Progenitor cell of endocrine pancreas (in vitro differentiated cells): ENCODE measurements at regions not wholly inside any gene's neighbourhood (a gene's known extent, or its start where the extent isn't known, plus 50 kb on each side); places are given as distances from the start of the nearest gene placed in this dataset.

Experiments used
- DNase-seq: peaks from one replicate; pipeline ENCODE4 v3.0.0; 2021; ENCODE audit warnings: low spot score; ENCODE audit not compliant: unreplicated experiment
- H3K27ac Mint-ChIP-seq: 2 replicates; pipeline ENCODE4 v1.8.0; 2021; ENCODE audit warnings: mild to moderate bottlenecking, moderate library complexity, mixed read lengths
- H3K27me3 Mint-ChIP-seq: 2 replicates; pipeline ENCODE4 v1.8.0; 2021; ENCODE audit warnings: mixed read lengths
- H3K36me3 Mint-ChIP-seq: 2 replicates; pipeline ENCODE4 v1.8.0; 2022; ENCODE audit warnings: mixed read lengths; ENCODE audit not compliant: insufficient read depth
- H3K4me1 Mint-ChIP-seq: 2 replicates; pipeline ENCODE4 v1.8.0; 2021; ENCODE audit warnings: low read depth, mixed read lengths
- H3K4me3 Mint-ChIP-seq: 2 replicates; pipeline ENCODE4 v1.8.0; 2021; ENCODE audit warnings: low read depth, mild to moderate bottlenecking, moderate library complexity, mixed read lengths
- H3K9me3 Mint-ChIP-seq: 2 replicates; pipeline ENCODE4 v1.8.0; 2021; ENCODE audit warnings: low read depth, mixed read lengths
- CTCF ChIP-seq: fragments of 200-600 bp; sonication (generic); IDR thresholded peaks from one replicate; pipeline ENCODE4 v1.5.0; 2021; ENCODE audit warnings: antibody characterized with exemption, mild to moderate bottlenecking; ENCODE audit not compliant: unreplicated experiment

GRCh38 chr11:29750392-29750791 is 266.4 kb downstream of the KCNA4 start:
- no peak overlapping the region for H3K4me3 Mint-ChIP-seq
- no peaks in the 10 kb centered on the region for H3K36me3 Mint-ChIP-seq
- no peaks in the 10 kb centered on the region for H3K4me1 Mint-ChIP-seq
- H3K27me3 Mint-ChIP-seq = no peaks in the 10 kb centered on the region
- TF ChIP-seq CTCF = no peak
- DNase-seq = no peak
- no peak overlapping the region for H3K27ac Mint-ChIP-seq
- H3K9me3 Mint-ChIP-seq = no peaks in the 10 kb centered on the region

GRCh38 chr11:29734287-29734686 is 282.5 kb downstream of the KCNA4 start:
- H3K36me3 Mint-ChIP-seq = no peaks in the 10 kb centered on the region
- H3K27me3 Mint-ChIP-seq = no peaks in the 10 kb centered on the region
- no peak for DNase-seq
- TF ChIP-seq CTCF = no peak
- H3K9me3 Mint-ChIP-seq = peaks cover 3% of the 10 kb centered on the region
- H3K4me1 Mint-ChIP-seq = no peaks in the 10 kb centered on the region
- H3K4me3 Mint-ChIP-seq = no peak overlapping the region
- no peak overlapping the region for H3K27ac Mint-ChIP-seq

- H3K27me3 Mint-ChIP-seq = no peaks in the 10 kb centered on the region
- no peak for TF ChIP-seq CTCF
- H3K4me3 Mint-ChIP-seq = no peak overlapping the region
- no peaks in the 10 kb centered on the region for H3K36me3 Mint-ChIP-seq
- DNase-seq = no peak
- H3K27ac Mint-ChIP-seq = no peak overlapping the region
- no peaks in the 10 kb centered on the region for H3K9me3 Mint-ChIP-seq
- H3K4me1 Mint-ChIP-seq = no peaks in the 10 kb centered on the region
Observed at GRCh38 chr11:29713831-29714320, 303.0 kb downstream of the KCNA4 start.

GRCh38 chr11:29712616-29713015 is 304.2 kb downstream of the KCNA4 start:
- Mint-ChIP-seq H3K9me3 (no peaks in the 10 kb centered on the region), H3K4me1 (no peaks in the 10 kb centered on the region), H3K27me3 (no peaks in the 10 kb centered on the region), H3K4me3 (no peak overlapping the region), H3K27ac (no peak overlapping the region), H3K36me3 (no peaks in the 10 kb centered on the region)
- no peak for DNase-seq
- TF ChIP-seq CTCF = no peak

GRCh38 chr11:29707924-29708323 is 308.9 kb downstream of the KCNA4 start:
- Mint-ChIP-seq H3K4me3 (no peak overlapping the region), H3K27me3 (no peaks in the 10 kb centered on the region), H3K4me1 (no peaks in the 10 kb centered on the region), H3K36me3 (no peaks in the 10 kb centered on the region), H3K27ac (no peak overlapping the region), H3K9me3 (peaks cover 12% of the 10 kb centered on the region)
- TF ChIP-seq CTCF = no peak
- DNase-seq = no peak
